Adrenal gland (tissue), 9 donors: ENCODE measurements at regions not wholly inside any gene's neighbourhood (a gene's known extent, or its start where the extent isn't known, plus 50 kb on each side); places are given as distances from the start of the nearest gene placed in this dataset.

Experiments used
- DNase-seq, 7 donors: peaks; one replicate each; pipeline ENCODE4 v3.0.0-alpha.2; 2019 to 2020
- H3K27ac ChIP-seq, 5 donors: fragments of 200-600 bp; sonication (generic) in 4 of 5; 1 replicate in 3 of 5; 2 replicates in 2 of 5; pipeline versions ENCODE4 v1.5.1 to v1.8.0; 2016 to 2020; ENCODE audit warnings: mild to moderate bottlenecking in 1 of 5
- H3K27me3 ChIP-seq: fragments of 200-600 bp; 2 replicates; pipeline ENCODE4 v1.8.0; 2021
- H3K36me3 ChIP-seq, 2 donors: fragments of 200-600 bp; replicated peaks in 1 of 2; 1 replicate in 1 of 2; 2 replicates in 1 of 2; pipeline versions ENCODE4 v1.5.1 to v1.8.0; 2018 to 2022
- H3K4me1 ChIP-seq, 2 donors: fragments of 200-600 bp; replicated peaks in 1 of 2; 1 replicate in 1 of 2; 2 replicates in 1 of 2; pipeline versions ENCODE4 v1.5.1 to v1.8.0; 2018 to 2021
- H3K4me3 ChIP-seq, 4 donors: fragments of 200-600 bp; sonication (generic) in 3 of 4; one replicate each; pipeline ENCODE4 v1.5.1; 2016 to 2018
- H3K9me3 ChIP-seq, 3 donors: fragments of 200-600 bp; sonication (generic) in 1 of 3; replicated peaks in 1 of 3; 1 replicate in 2 of 3; 2 replicates in 1 of 3; pipeline versions ENCODE4 v1.5.1 to v1.8.0; 2016 to 2021
- CTCF ChIP-seq, 6 experiments: fragments of 450-650 bp in 4 of 6; fragments of 200-600 bp in 2 of 6; sonication (generic) in 1 of 6; IDR thresholded peaks; 1 replicate in 5 of 6; 2 replicates in 1 of 6; pipeline versions ENCODE4 v1.5.1 to v1.8.0; 2016 to 2021; ENCODE audit warnings: antibody characterized with exemption in 6 of 6, mild to moderate bottlenecking in 2 of 6, moderate library complexity in 1 of 6
- POLR2A ChIP-seq, 2 donors: fragments of 450-650 bp; IDR thresholded peaks; one replicate each; pipeline ENCODE4 v1.6.1; 2017; ENCODE audit warnings: antibody characterized with exemption in 2 of 2, mild to moderate bottlenecking in 2 of 2, moderate library complexity in 1 of 2
- WGBS, 4 donors: extraction: QIAGEN DNeasy Blood & Tissue Kit in 2 of 4; methylation state at CpG; one replicate each; pipeline versions ENCODE4 v1.1.5 to v1.1.7; 2013 to 2017; 5-methylcytosine and 5-hydroxymethylcytosine counted together
- intact Hi-C, 2 donors: fragments of 100-400 bp; cut with DNase I; formaldehyde crosslinking; loops; one replicate each; pipeline versions ENCODE4 v1.14.1 to v1.15.0; 2022 to 2023
- donor health status: healthy with polysubstance abuse.
- donor health status: Bipolar disorder and iron deficiency.
- donor health status: DM: yes; HTN: yes; CAD: no.
- donor health status: DM: no; HTN: no; CAD: no.
- donor health status: DM: no; HTN: no; CAD: no.

- Histone ChIP-seq H3K4me1 (no peaks in the 10 kb centered on the region), H3K27ac (no peak overlapping the region), H3K27me3 (peaks cover 47% of the 10 kb centered on the region), H3K36me3 (no peaks in the 10 kb centered on the region), H3K4me3 (no peak overlapping the region), H3K9me3 (no peaks in the 10 kb centered on the region)
- 73 to 76% (median 74%) methylated on average over 8 to 9 of the region's 9 CpGs for WGBS, 4 donors
- TF ChIP-seq POLR2A (IDR thresholded peaks at IDR 0.05) (no peak), CTCF (IDR thresholded peaks at IDR 0.05) (no peak)
- no peak for DNase-seq
- intact Hi-C loops, result no loop called here
Observed at GRCh38 chr20:62571669-62572344, 70.5 kb upstream of the SLCO4A1 start.

GRCh38 chr20:62572980-62573379 is 69.3 kb upstream of the SLCO4A1 start:
- H3K27me3 ChIP-seq, result peaks cover 58% of the 10 kb centered on the region
- no peaks in the 10 kb centered on the region for H3K36me3 ChIP-seq
- TF ChIP-seq POLR2A (IDR thresholded peaks at IDR 0.05) (no peak), CTCF (IDR thresholded peaks at IDR 0.05) (no peak)
- H3K4me1 ChIP-seq, result no peaks in the 10 kb centered on the region
- no peak for DNase-seq
- WGBS, 4 donors, result 42 to 56% (median 50%) methylated on average over 6 to 15 of the region's 15 CpGs
- H3K27ac ChIP-seq, result no peak overlapping the region
- intact Hi-C loops, result no loop called here
- no peaks in the 10 kb centered on the region for H3K9me3 ChIP-seq
- H3K4me3 ChIP-seq, result no peak overlapping the region

GRCh38 chr20:62573817-62574216 is 68.5 kb upstream of the SLCO4A1 start:
- no peak for DNase-seq
- Histone ChIP-seq H3K27me3 (peaks cover 66% of the 10 kb centered on the region), H3K36me3 (no peaks in the 10 kb centered on the region), H3K4me3 (no peak overlapping the region), H3K9me3 (no peaks in the 10 kb centered on the region), H3K4me1 (no peaks in the 10 kb centered on the region), H3K27ac (no peak overlapping the region)
- WGBS, 4 donors, result 32 to 43% (median 40%) methylated on average over 3 of the region's 3 CpGs
- intact Hi-C loops, result no loop called here
- TF ChIP-seq POLR2A (IDR thresholded peaks at IDR 0.05) (no peak), CTCF (IDR thresholded peaks at IDR 0.05) (no peak)

- Histone ChIP-seq H3K4me1 (no peaks in the 10 kb centered on the region), H3K9me3 (no peaks in the 10 kb centered on the region), H3K27me3 (peaks cover 68% of the 10 kb centered on the region), H3K4me3 (no peak overlapping the region), H3K27ac (no peak overlapping the region), H3K36me3 (no peaks in the 10 kb centered on the region)
- no peak for TF ChIP-seq CTCF (IDR thresholded peaks at IDR 0.05)
- no peak for TF ChIP-seq POLR2A (IDR thresholded peaks at IDR 0.05)
- 72 to 80% (median 78%) methylated on average over 23 of the region's 23 CpGs for WGBS, 4 donors
- no peak for DNase-seq
- intact Hi-C loops, result no loop called here
Observed at GRCh38 chr20:62574230-62574993, 67.9 kb upstream of the SLCO4A1 start.
